A549 (cell line): ENCODE measurements at regions not wholly inside any gene's neighbourhood (a gene's known extent, or its start where the extent isn't known, plus 50 kb on each side); places are given as distances from the start of the nearest gene placed in this dataset.

Experiments used
- ATAC-seq, 2 experiments: fragments of 200-7000 bp in 1 of 2; fragments of >200 bp in 1 of 2; cut with Nextera tagmentation in 1 of 2; cut with Tn5 transposase in 1 of 2; 3 replicates each; pipeline versions ENCODE4 v1.8.0 to v1.9.1; 2018 to 2020; ENCODE audit warnings: mild to moderate bottlenecking in 1 of 2, moderate library complexity in 1 of 2
- CTCF ChIA-PET: fragments of 300-600 bp; sonication (Branson Sonifier 250); formaldehyde crosslinking; extraction: SDS; loops from one replicate; lab custom pipeline; 2021; ENCODE audit warnings: antibody characterized with exemption, inconsistent platforms; lab: Yijun Ruan, JAX
- POLR2A ChIA-PET: fragments of 350-600 bp; formaldehyde crosslinking; extraction: SDS; loops from one replicate; lab custom pipeline; 2021; ENCODE audit warnings: antibody characterized with exemption, inconsistent platforms; lab: Yijun Ruan, JAX
- DNase-seq, 2 experiments: peaks; one replicate each; pipeline versions ENCODE4 v3.0.0 to v3.0.0-alpha.2; 2011 to 2016; ENCODE audit warnings: low read depth in 1 of 2, low spot score in 1 of 2
- FAIRE-seq: peaks from 2 replicates; lab custom pipeline; 2011; peaks lifted over from hg19 to GRCh38; lab: Jason Lieb, UNC
- H3K27ac ChIP-seq, 2 experiments: fragments of >200 bp; sonication (Bioruptor Twin); formaldehyde crosslinking; 3 replicates each; pipeline ENCODE4 v1.5.1; 2016 to 2017
- H3K4me1 ChIP-seq: fragments of >200 bp; sonication (Bioruptor Twin); formaldehyde crosslinking; 3 replicates; pipeline ENCODE4 v1.6.1; 2016
- H3K4me2 ChIP-seq: fragments of >200 bp; sonication (Bioruptor Twin); formaldehyde crosslinking; 3 replicates; pipeline ENCODE4 v1.6.1; 2016
- H3K4me3 ChIP-seq: fragments of >200 bp; sonication (Bioruptor Twin); formaldehyde crosslinking; 3 replicates; pipeline ENCODE4 v1.5.1; 2016
- H3K9me3 ChIP-seq: fragments of >200 bp; sonication (Bioruptor Twin); formaldehyde crosslinking; 3 replicates; pipeline ENCODE4 v1.6.1; 2016
- ATOH8 ChIP-seq: fragments of 250-450 bp; sonication (Bioruptor Pico); IDR thresholded peaks from 2 replicates; pipeline ENCODE4 v1.5.0; 2020; ENCODE audit warnings: low read depth, mild to moderate bottlenecking, moderate library complexity
- BCL3 ChIP-seq: fragments of >200 bp; sonication (Bioruptor Twin); formaldehyde crosslinking; IDR thresholded peaks from 3 replicates; pipeline ENCODE4 v1.6.1; 2016
- CEBPB ChIP-seq, 2 experiments: fragments of >200 bp in 1 of 2; sonication (Bioruptor Twin) in 1 of 2; formaldehyde crosslinking in 1 of 2; IDR thresholded peaks; 2 replicates each; pipeline ENCODE4 v1.6.1; 2012 to 2016
- CHD2 ChIP-seq: fragments of 150-350 bp; IDR thresholded peaks from 2 replicates; pipeline ENCODE4 v1.6.1; 2014; ENCODE audit warnings: low read length; ENCODE audit not compliant: partially characterized antibody
- E2F6 ChIP-seq: IDR thresholded peaks from 2 replicates; pipeline ENCODE4 v1.6.1; 2012; ENCODE audit warnings: low read depth, borderline replicate concordance
- EHF ChIP-seq: fragments of 250-450 bp; sonication (Bioruptor Pico); IDR thresholded peaks from 2 replicates; pipeline ENCODE4 v1.5.0; 2020; ENCODE audit warnings: mild to moderate bottlenecking
- ELK1 ChIP-seq: fragments of 150-350 bp; IDR thresholded peaks from 2 replicates; pipeline ENCODE4 v1.6.1; 2014; ENCODE audit warnings: low read depth, mild to moderate bottlenecking, low read length
- HDAC2 ChIP-seq: fragments of 200-600 bp; sonication (generic); IDR thresholded peaks from 2 replicates; pipeline ENCODE4 v1.6.1; 2016
- HES2 ChIP-seq: fragments of >200 bp; sonication (Bioruptor Twin); formaldehyde crosslinking; IDR thresholded peaks from 2 replicates; pipeline ENCODE4 v1.6.1; 2016
- HEYL ChIP-seq: fragments of 250-450 bp; sonication (Bioruptor Pico); IDR thresholded peaks from 2 replicates; pipeline ENCODE4 v1.8.0; 2021; ENCODE audit warnings: mild to moderate bottlenecking, moderate library complexity
- HOXA7 ChIP-seq: fragments of 250-450 bp; sonication (Bioruptor Pico); IDR thresholded peaks from 2 replicates; pipeline ENCODE4 v1.5.0; 2020; ENCODE audit warnings: mild to moderate bottlenecking, moderate library complexity
- JUN ChIP-seq, 2 experiments: fragments of >200 bp; sonication (Bioruptor Twin); formaldehyde crosslinking; IDR thresholded peaks; 2 replicates in 1 of 2; 3 replicates in 1 of 2; pipeline ENCODE4 v1.6.1; 2016 to 2017
- MAX ChIP-seq: IDR thresholded peaks from 2 replicates; pipeline ENCODE4 v1.6.1; 2012
- MAZ ChIP-seq: fragments of 150-350 bp; IDR thresholded peaks from 2 replicates; pipeline ENCODE4 v1.6.1; 2014; ENCODE audit warnings: antibody characterized with exemption, low read depth, low read length, borderline replicate concordance
- NR3C1 ChIP-seq: fragments of >200 bp; sonication (Bioruptor Twin); formaldehyde crosslinking; IDR thresholded peaks from 3 replicates; pipeline ENCODE4 v1.6.1; 2017
- REST ChIP-seq: fragments of 200-600 bp; sonication (generic); IDR thresholded peaks from 2 replicates; pipeline ENCODE4 v1.6.1; 2016; ENCODE audit warnings: antibody characterized with exemption, mild to moderate bottlenecking, moderate library complexity
- RNF2 ChIP-seq: fragments of 200-600 bp; sonication (generic); IDR thresholded peaks from 2 replicates; pipeline ENCODE4 v1.6.1; 2016; ENCODE audit warnings: low read depth, mild to moderate bottlenecking, antibody characterized with exemption, moderate library complexity, borderline replicate concordance
- SREBF2 ChIP-seq: fragments of 450-650 bp; IDR thresholded peaks from 2 replicates; pipeline ENCODE4 v1.6.1; 2014; ENCODE audit warnings: mild to moderate bottlenecking, moderate library complexity
- TP53 ChIP-seq: fragments of 250-450 bp; sonication (Bioruptor Pico); IDR thresholded peaks from 2 replicates; pipeline ENCODE4 v1.5.0; 2021; ENCODE audit warnings: mild to moderate bottlenecking, moderate library complexity
- ZC3H11A ChIP-seq: fragments of 450-650 bp; IDR thresholded peaks from 2 replicates; pipeline ENCODE4 v1.6.1; 2014; ENCODE audit warnings: antibody characterized with exemption, mild to moderate bottlenecking
- ZFP36 ChIP-seq: fragments of 450-650 bp; IDR thresholded peaks from 2 replicates; pipeline ENCODE4 v1.6.1; 2014; ENCODE audit warnings: borderline replicate concordance; ENCODE audit not compliant: partially characterized antibody
- ZNF302 ChIP-seq: fragments of 250-450 bp; sonication (Bioruptor Pico); IDR thresholded peaks from 2 replicates; pipeline ENCODE4 v1.9.0; 2021; ENCODE audit warnings: inconsistent platforms, mild to moderate bottlenecking, moderate library complexity
- WGBS: methylation state at CpG from one replicate; pipeline ENCODE4 v1.1.6; 2017; ENCODE audit errors: missing lambda C conversion rate; 5-methylcytosine and 5-hydroxymethylcytosine counted together
- TF ChIP-seq, protein P1 (sequence below): IDR thresholded peaks from 2 replicates; pipeline ENCODE4 v1.6.1; 2012
- TF ChIP-seq, protein P2 (sequence below): fragments of 450-650 bp; IDR thresholded peaks from 2 replicates; pipeline ENCODE4 v1.6.1; 2014; ENCODE audit warnings: antibody characterized with exemption

GRCh38 chr12:86407620-86408208 is 151.5 kb upstream of the MGAT4C start:
- DNase-seq (no peak), FAIRE-seq (no peak), ATAC-seq (no peak)
- WGBS, result 44% methylated on average over 5 of the region's 5 CpGs
- no peaks in the 10 kb centered on the region for H3K4me1 ChIP-seq
- no peak overlapping the region for H3K4me2 ChIP-seq
- ChIA-PET CTCF (no interaction called here), POLR2A (no interaction called here)
- no peak overlapping the region for H3K4me3 ChIP-seq
- TF ChIP-seq NR3C1 (no peak), MAX (no peak), REST (no peak), E2F6 (no peak), SREBF2 (no peak), RNF2 (no peak), EHF (no peak), HES2 (no peak), ZC3H11A (no peak)
- TF ChIP-seq, protein P1, sequence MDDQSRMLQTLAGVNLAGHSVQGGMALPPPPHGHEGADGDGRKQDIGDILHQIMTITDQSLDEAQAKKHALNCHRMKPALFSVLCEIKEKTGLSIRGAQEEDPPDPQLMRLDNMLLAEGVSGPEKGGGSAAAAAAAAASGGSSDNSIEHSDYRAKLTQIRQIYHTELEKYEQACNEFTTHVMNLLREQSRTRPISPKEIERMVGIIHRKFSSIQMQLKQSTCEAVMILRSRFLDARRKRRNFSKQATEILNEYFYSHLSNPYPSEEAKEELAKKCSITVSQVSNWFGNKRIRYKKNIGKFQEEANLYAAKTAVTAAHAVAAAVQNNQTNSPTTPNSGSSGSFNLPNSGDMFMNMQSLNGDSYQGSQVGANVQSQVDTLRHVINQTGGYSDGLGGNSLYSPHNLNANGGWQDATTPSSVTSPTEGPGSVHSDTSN, result no peak
- H3K27ac ChIP-seq, result no peak overlapping the region
- H3K9me3 ChIP-seq, result no peaks in the 10 kb centered on the region

- H3K9me3 ChIP-seq, result no peaks in the 10 kb centered on the region
- TF ChIP-seq TP53 (CRISPR knock-in tag) (no peak), BCL3 (no peak), CEBPB (IDR thresholded peaks at IDR 0.05) (no peak), MAZ (no peak), ZFP36 (no peak), ELK1 (no peak), HOXA7 (no peak), ZNF302 (no peak), HEYL (CRISPR knock-in tag) (no peak), JUN (IDR thresholded peaks at IDR 0.05) (no peak), CHD2 (no peak), ATOH8 (CRISPR knock-in tag) (no peak), HDAC2 (no peak)
- TF ChIP-seq, protein P2, sequence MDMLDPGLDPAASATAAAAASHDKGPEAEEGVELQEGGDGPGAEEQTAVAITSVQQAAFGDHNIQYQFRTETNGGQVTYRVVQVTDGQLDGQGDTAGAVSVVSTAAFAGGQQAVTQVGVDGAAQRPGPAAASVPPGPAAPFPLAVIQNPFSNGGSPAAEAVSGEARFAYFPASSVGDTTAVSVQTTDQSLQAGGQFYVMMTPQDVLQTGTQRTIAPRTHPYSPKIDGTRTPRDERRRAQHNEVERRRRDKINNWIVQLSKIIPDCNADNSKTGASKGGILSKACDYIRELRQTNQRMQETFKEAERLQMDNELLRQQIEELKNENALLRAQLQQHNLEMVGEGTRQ, result no peak
- TF ChIP-seq, all 56 proteins: peak for 0
- WGBS, result 66% methylated on average over 2 of the region's 2 CpGs
- H3K27ac ChIP-seq, result no peak overlapping the region
- no peaks in the 10 kb centered on the region for H3K4me1 ChIP-seq
- H3K4me3 ChIP-seq, result no peak overlapping the region
- DNase-seq (no peak), ATAC-seq (no peak), FAIRE-seq (no peak)
- POLR2A ChIA-PET, result no interaction called here
- CTCF ChIA-PET, result no interaction called here
- no peak overlapping the region for H3K4me2 ChIP-seq
Measured at GRCh38 chr12:86389949-86390348, 133.8 kb upstream of the MGAT4C start.
